Stomach (tissue), 8 donors: ENCODE measurements at regions not wholly inside any gene's neighbourhood (a gene's known extent, or its start where the extent isn't known, plus 50 kb on each side); places are given as distances from the start of the nearest gene placed in this dataset.
A peak's percentile ranks its signal among the peaks of the same experiment; 100 is the strongest.

Source experiments
- DNase-seq, 2 donors: peaks; one replicate each; pipeline versions ENCODE4 v3.0.0 to v3.0.0-alpha.2; 2013 to 2019
- H3K27ac ChIP-seq, 5 donors: fragments of 200-600 bp in 4 of 5; sonication (generic) in 4 of 5; one replicate each; pipeline ENCODE4 v1.5.1; 2013 to 2019; ENCODE audit warnings: mild to moderate bottlenecking in 1 of 5, moderate library complexity in 1 of 5
- H3K27me3 ChIP-seq, 3 donors: fragments of 200-600 bp; sonication (generic); one replicate each; pipeline ENCODE4 v1.5.1; 2017 to 2019; ENCODE audit warnings: mixed run types in 1 of 3
- H3K36me3 ChIP-seq, 4 donors: fragments of 200-600 bp; sonication (generic); 1 replicate in 3 of 4; 2 replicates in 1 of 4; pipeline ENCODE4 v1.5.1; 2016 to 2019
- H3K4me1 ChIP-seq, 4 donors: fragments of 200-600 bp; sonication (generic); one replicate each; pipeline ENCODE4 v1.5.1; 2016 to 2019
- H3K4me3 ChIP-seq, 4 donors: fragments of 200-600 bp; sonication (generic) in 3 of 4; one replicate each; pipeline ENCODE4 v1.5.1; 2016 to 2019; ENCODE audit warnings: mild to moderate bottlenecking in 1 of 4
- H3K9me3 ChIP-seq, 4 donors: fragments of 200-600 bp; sonication (generic); one replicate each; pipeline ENCODE4 v1.5.1; 2016 to 2019
- CTCF ChIP-seq, 7 experiments: fragments of 450-650 bp in 4 of 7; fragments of 200-600 bp in 3 of 7; sonication (generic) in 3 of 7; IDR thresholded peaks; one replicate each; pipeline ENCODE4 v1.5.1; 2016 to 2019; ENCODE audit warnings: antibody characterized with exemption in 7 of 7, control low read depth in 2 of 7, mild to moderate bottlenecking in 1 of 7
- EP300 ChIP-seq: sonication (generic); formaldehyde crosslinking; IDR thresholded peaks from one replicate; pipeline ENCODE4 v1.6.1; 2017; ENCODE audit warnings: antibody characterized with exemption
- POLR2A ChIP-seq, 4 donors: fragments of 450-650 bp; IDR thresholded peaks; one replicate each; pipeline ENCODE4 v1.6.1; 2016; ENCODE audit warnings: antibody characterized with exemption in 4 of 4, control low read depth in 2 of 4, mild to moderate bottlenecking in 1 of 4, moderate library complexity in 1 of 4
- POLR2AphosphoS5 ChIP-seq, 3 donors: sonication (generic); formaldehyde crosslinking; IDR thresholded peaks; one replicate each; pipeline ENCODE4 v1.6.1; 2016; ENCODE audit warnings: antibody characterized with exemption in 3 of 3
- WGBS, 5 donors: extraction: QIAGEN DNeasy Blood & Tissue Kit in 3 of 5; methylation state at CpG; one replicate each; pipeline versions ENCODE4 v1.1.5 to v1.1.7; 2013 to 2018; 5-methylcytosine and 5-hydroxymethylcytosine counted together
- intact Hi-C: fragments of 100-400 bp; cut with DNase I; formaldehyde crosslinking; loops from one replicate; pipeline ENCODE4 v1.15.1; 2023; ENCODE audit warnings: low total_unique reads
- donor health status: healthy with polysubstance abuse.
- donor health status: Bipolar disorder and iron deficiency.
- donor health status: healthy.

GRCh38 chrX:10756441-10756840, 136.1 kb upstream of the MID1 start:
- TF ChIP-seq POLR2A (IDR thresholded peaks at IDR 0.05): no peak
- TF ChIP-seq POLR2AphosphoS5 (IDR thresholded peaks at IDR 0.05): no peak
- TF ChIP-seq CTCF (IDR thresholded peaks at IDR 0.05): no peak
- no peak for TF ChIP-seq EP300
- 10 to 27% (median 18%) methylated on average over 3 of the region's 3 CpGs for WGBS, 5 donors
- Histone ChIP-seq H3K4me1 (no peaks in the 10 kb centered on the region), H3K4me3 (no peak overlapping the region), H3K36me3 (no peaks in the 10 kb centered on the region), H3K9me3 (no peaks in the 10 kb centered on the region), H3K27ac (no peak overlapping the region), H3K27me3 (peaks cover 0 to 3% (median 0%) of the 10 kb centered on the region in 3 donors)
- intact Hi-C loops: no loop called here
- DNase-seq: peak in 1 of 2 donors; percentile 66

- no peaks in the 10 kb centered on the region for H3K27me3 ChIP-seq
- H3K4me1 ChIP-seq: no peaks in the 10 kb centered on the region
- no peaks in the 10 kb centered on the region for H3K9me3 ChIP-seq
- intact Hi-C loops: no loop called here
- H3K4me3 ChIP-seq: no peak overlapping the region
- no peak for TF ChIP-seq POLR2A (IDR thresholded peaks at IDR 0.05)
- no peak for TF ChIP-seq CTCF (IDR thresholded peaks at IDR 0.05)
- no peak for TF ChIP-seq POLR2AphosphoS5 (IDR thresholded peaks at IDR 0.05)
- no peak for TF ChIP-seq EP300
- H3K36me3 ChIP-seq: no peaks in the 10 kb centered on the region
- H3K27ac ChIP-seq: no peak overlapping the region
- no peak for DNase-seq
- WGBS, 5 donors: 52 to 81% (median 68%) methylated on average over 10 of the region's 10 CpGs
These were observed 138.9 kb upstream of the MID1 start for GRCh38 chrX:10759141-10759799.

GRCh38 chrX:10761447-10761846, 141.1 kb upstream of the MID1 start:
- 56 to 100% (median 92%) methylated on average over 1 of the region's 1 CpG for WGBS, 5 donors
- no peak for TF ChIP-seq EP300
- no peak for TF ChIP-seq CTCF (IDR thresholded peaks at IDR 0.05)
- TF ChIP-seq POLR2A (IDR thresholded peaks at IDR 0.05): no peak
- TF ChIP-seq POLR2AphosphoS5 (IDR thresholded peaks at IDR 0.05): no peak
- intact Hi-C loops: no loop called here
- Histone ChIP-seq H3K36me3 (no peaks in the 10 kb centered on the region), H3K9me3 (no peaks in the 10 kb centered on the region), H3K4me3 (no peak overlapping the region), H3K27me3 (no peaks in the 10 kb centered on the region), H3K4me1 (no peaks in the 10 kb centered on the region), H3K27ac (no peak overlapping the region)
- DNase-seq: no peak

- no peaks in the 10 kb centered on the region for H3K36me3 ChIP-seq
- TF ChIP-seq CTCF (IDR thresholded peaks at IDR 0.05) (peak in 2 of 7 experiments; percentile 7), EP300 (no peak)
- peak in 1 of 2 donors; percentile 18 for DNase-seq
- no peaks in the 10 kb centered on the region for H3K4me1 ChIP-seq
- no peaks in the 10 kb centered on the region for H3K9me3 ChIP-seq
- WGBS, 5 donors: 25 to 33% (median 28%) methylated on average over 3 of the region's 3 CpGs
- no peak overlapping the region for H3K4me3 ChIP-seq
- no peak overlapping the region for H3K27ac ChIP-seq
- intact Hi-C loops: no loop called here
- H3K27me3 ChIP-seq: no peaks in the 10 kb centered on the region
These were observed 148.8 kb upstream of the MID1 start for GRCh38 chrX:10769195-10769594.
